HCT116 (cell line): ENCODE measurements at regions not wholly inside any gene's neighbourhood (a gene's known extent, or its start where the extent isn't known, plus 50 kb on each side); places are given as distances from the start of the nearest gene placed in this dataset.

ENCODE experiments used
- ATAC-seq: fragments of 200-7000 bp; cut with Tn5 transposase; 2 replicates; pipeline ENCODE4 v1.9.1; 2020; ENCODE audit warnings: mild to moderate bottlenecking, moderate library complexity
- BruUV-seq: library from RNA; stranded (reverse); fragments of 400-500 nt; replicated peaks from 2 replicates; lab custom pipeline; 2021; lab: Mats Ljungman, UMichigan
- CTCF ChIA-PET: fragments of 300-600 bp; sonication (Branson Sonifier 250); formaldehyde crosslinking; loops from one replicate; lab custom pipeline; 2021; ENCODE audit warnings: antibody characterized with exemption; lab: Charles Lee
- POLR2A ChIA-PET: fragments of 300-600, 350-600 bp; sonication (Branson Sonifier 250); formaldehyde crosslinking; loops from one replicate; lab custom pipeline; 2021; ENCODE audit warnings: antibody characterized with exemption; lab: Charles Lee
- RAD21 ChIA-PET, 2 experiments: fragments of 300-600 bp; sonication (Branson Sonifier 250); formaldehyde crosslinking; loops; one replicate each; lab custom pipeline; 2023; ENCODE audit warnings: low total read pairs in 2 of 2; ENCODE audit not compliant: uncharacterized antibody in 2 of 2, unreplicated experiment in 2 of 2, low non-redundant PET in 1 of 2; lab: Charles Lee
- DNase-seq: peaks from one replicate; pipeline ENCODE4 v3.0.0-alpha.2; 2010; ENCODE audit warnings: low read depth, low spot score
- H2AFZ ChIP-seq: fragments of 200-600 bp; shearing (Covaris generic), sonication (generic); 2 replicates; pipeline ENCODE4 v1.6.1; 2017; ENCODE audit warnings: low read depth, mixed run types, mixed read lengths, antibody characterized with exemption, low read length; ENCODE audit not compliant: poor library complexity, severe bottlenecking
- H3K27ac ChIP-seq: 2 replicates; pipeline ENCODE4 v1.5.1; 2012; ENCODE audit warnings: low read depth, low read length
- H3K27me3 ChIP-seq: fragments of 200-600 bp; sonication (generic); 2 replicates; pipeline ENCODE4 v1.6.1; 2016; ENCODE audit warnings: mixed run types, low read length, mixed read lengths; ENCODE audit not compliant: insufficient read depth
- H3K36me3 ChIP-seq, 2 experiments: fragments of 200-500 bp in 1 of 2; fragments of 200-600 bp in 1 of 2; sonication (Bioruptor generic) in 1 of 2; sonication (generic) in 1 of 2; 2 replicates each; pipeline versions ENCODE4 v1.5.1 to v1.6.1; 2014 to 2016; ENCODE audit warnings: low read length in 2 of 2, inconsistent platforms in 1 of 2, mixed read lengths in 1 of 2, mixed run types in 1 of 2; ENCODE audit not compliant: insufficient read depth in 2 of 2, control insufficient read depth in 1 of 2
- H3K4me1 ChIP-seq, 2 experiments: fragments of 200-600 bp in 1 of 2; sonication (generic) in 1 of 2; 2 replicates each; pipeline versions ENCODE4 v1.5.1 to v1.6.1; 2012 to 2017; ENCODE audit warnings: low read length in 2 of 2, inconsistent platforms in 1 of 2, mild to moderate bottlenecking in 1 of 2, mixed read lengths in 1 of 2, mixed run types in 1 of 2, moderate library complexity in 1 of 2; ENCODE audit not compliant: insufficient read depth in 2 of 2, control insufficient read depth in 1 of 2
- H3K4me2 ChIP-seq: fragments of 200-600 bp; sonication (generic); 2 replicates; pipeline ENCODE4 v1.6.1; 2017; ENCODE audit warnings: mixed run types, low read length, mixed read lengths
- H3K4me3 ChIP-seq, 2 experiments: fragments of 200-600 bp in 1 of 2; sonication (generic) in 1 of 2; replicated peaks in 1 of 2; 2 replicates each; pipeline ENCODE4 v1.5.1; 2011 to 2016; ENCODE audit warnings: low read length in 2 of 2, control low read depth in 1 of 2, low read depth in 1 of 2, mild to moderate bottlenecking in 1 of 2, mixed read lengths in 1 of 2, mixed run types in 1 of 2
- H3K79me2 ChIP-seq: fragments of 200-600 bp; sonication (generic); 2 replicates; pipeline ENCODE4 v1.6.1; 2017; ENCODE audit warnings: mild to moderate bottlenecking, mixed run types, low read length, moderate library complexity, mixed read lengths; ENCODE audit not compliant: insufficient read depth
- H3K9ac ChIP-seq: fragments of 200-600 bp; sonication (generic); 2 replicates; pipeline ENCODE4 v1.6.1; 2016; ENCODE audit warnings: low read length, mixed read lengths
- H3K9me2 ChIP-seq: fragments of 200-600 bp; sonication (generic), shearing (Covaris generic); 2 replicates; pipeline ENCODE4 v1.6.1; 2017; ENCODE audit warnings: mixed run types, mild to moderate bottlenecking, moderate library complexity; ENCODE audit not compliant: insufficient read depth
- H3K9me3 ChIP-seq, 2 experiments: fragments of 200-500 bp in 1 of 2; fragments of 200-600 bp in 1 of 2; sonication (Bioruptor generic) in 1 of 2; sonication (generic) in 1 of 2; 2 replicates each; pipeline ENCODE4 v1.6.1; 2014 to 2017; ENCODE audit warnings: low read length in 2 of 2, mixed read lengths in 2 of 2, inconsistent platforms in 1 of 2, low read depth in 1 of 2, mild to moderate bottlenecking in 1 of 2, mixed run types in 1 of 2, moderate library complexity in 1 of 2; ENCODE audit not compliant: control insufficient read depth in 1 of 2, insufficient read depth in 1 of 2
- H4K20me1 ChIP-seq: fragments of 200-600 bp; sonication (generic), shearing (Covaris generic); 2 replicates; pipeline ENCODE4 v1.6.1; 2017; ENCODE audit warnings: mixed run types, mild to moderate bottlenecking, moderate library complexity; ENCODE audit not compliant: insufficient read depth
- ATF3 ChIP-seq: IDR thresholded peaks from 2 replicates; pipeline ENCODE4 v1.6.1; 2012
- CBX3 ChIP-seq: IDR thresholded peaks from 2 replicates; pipeline ENCODE4 v1.6.1; 2012; ENCODE audit warnings: low read depth
- CEBPB ChIP-seq: IDR thresholded peaks from 2 replicates; pipeline ENCODE4 v1.6.1; 2012; ENCODE audit warnings: low read depth
- CTCF ChIP-seq, 3 experiments: fragments of 200-600 bp in 1 of 3; sonication (generic) in 1 of 3; IDR thresholded peaks in 2 of 3; conservative IDR thresholded peaks in 1 of 3; 2 replicates each; pipeline ENCODE4 v1.5.1; 2012 to 2017; ENCODE audit warnings: low read depth in 2 of 3, low read length in 2 of 3, antibody characterized with exemption in 1 of 3, borderline replicate concordance in 1 of 3, control low read depth in 1 of 3, mild to moderate bottlenecking in 1 of 3, mixed read lengths in 1 of 3, mixed run types in 1 of 3, moderate library complexity in 1 of 3; ENCODE audit not compliant: insufficient read depth in 1 of 3
- EGR1 ChIP-seq: IDR thresholded peaks from 2 replicates; pipeline ENCODE4 v1.6.1; 2012; ENCODE audit warnings: low read depth
- ELF1 ChIP-seq: IDR thresholded peaks from 2 replicates; pipeline ENCODE4 v1.6.1; 2012; ENCODE audit warnings: low read depth, borderline replicate concordance
- EZH2 ChIP-seq: fragments of 200-600 bp; sonication (generic); IDR thresholded peaks from 2 replicates; pipeline ENCODE4 v1.6.1; 2017; ENCODE audit warnings: antibody characterized with exemption, mixed run types
- EZH2phosphoT487 ChIP-seq: fragments of 200-600 bp; IDR thresholded peaks from 2 replicates; pipeline ENCODE4 v1.6.1; 2018; ENCODE audit warnings: antibody characterized with exemption, borderline replicate concordance
- JUND ChIP-seq: IDR thresholded peaks from 2 replicates; pipeline ENCODE4 v1.6.1; 2012
- MAX ChIP-seq: IDR thresholded peaks from 2 replicates; pipeline ENCODE4 v1.6.1; 2012
- POLR2A ChIP-seq: IDR thresholded peaks from 2 replicates; pipeline ENCODE4 v1.7.0; 2011; ENCODE audit warnings: borderline replicate concordance; ENCODE audit not compliant: insufficient read depth, insufficient read length; ENCODE audit errors: extremely low read depth
- POLR2AphosphoS5 ChIP-seq: IDR thresholded peaks from 2 replicates; pipeline ENCODE4 v1.6.1; 2011; ENCODE audit warnings: mild to moderate bottlenecking, low read depth, low read length, moderate library complexity
- RAD21 ChIP-seq: IDR thresholded peaks from 2 replicates; pipeline ENCODE4 v1.6.1; 2012; ENCODE audit warnings: low read depth, mild to moderate bottlenecking
- REST ChIP-seq: IDR thresholded peaks from 2 replicates; pipeline ENCODE4 v1.6.1; 2012; ENCODE audit warnings: low read depth
- SIN3A ChIP-seq: IDR thresholded peaks from 2 replicates; pipeline ENCODE4 v1.6.1; 2012; ENCODE audit warnings: low read depth
- SP1 ChIP-seq: IDR thresholded peaks from 2 replicates; pipeline ENCODE4 v1.6.1; 2012; ENCODE audit warnings: low read depth
- TCF7L2 ChIP-seq: IDR thresholded peaks from 2 replicates; pipeline ENCODE4 v1.7.0; 2011; ENCODE audit warnings: borderline replicate concordance, inconsistent platforms; ENCODE audit not compliant: insufficient read depth, insufficient read length; ENCODE audit errors: extremely low read depth
- ZBTB33 ChIP-seq: IDR thresholded peaks from 2 replicates; pipeline ENCODE4 v1.6.1; 2011; ENCODE audit warnings: mild to moderate bottlenecking, low read length, moderate library complexity; ENCODE audit not compliant: insufficient replicate concordance; ENCODE audit errors: extremely low read depth
- ZFX ChIP-seq: fragments of 450-650 bp; IDR thresholded peaks from 2 replicates; pipeline ENCODE4 v1.6.1; 2017
- ZNF274 ChIP-seq: fragments of 200-500 bp; sonication (Bioruptor generic); IDR thresholded peaks from 2 replicates; pipeline ENCODE4 v1.6.1; 2014; ENCODE audit warnings: mild to moderate bottlenecking, low read depth, low read length, inconsistent platforms
- intact Hi-C: fragments of 100-400 bp; cut with micrococcal nuclease; formaldehyde crosslinking; loops from 2 replicates; pipeline ENCODE4 v1.10.0; 2022

DNA sequence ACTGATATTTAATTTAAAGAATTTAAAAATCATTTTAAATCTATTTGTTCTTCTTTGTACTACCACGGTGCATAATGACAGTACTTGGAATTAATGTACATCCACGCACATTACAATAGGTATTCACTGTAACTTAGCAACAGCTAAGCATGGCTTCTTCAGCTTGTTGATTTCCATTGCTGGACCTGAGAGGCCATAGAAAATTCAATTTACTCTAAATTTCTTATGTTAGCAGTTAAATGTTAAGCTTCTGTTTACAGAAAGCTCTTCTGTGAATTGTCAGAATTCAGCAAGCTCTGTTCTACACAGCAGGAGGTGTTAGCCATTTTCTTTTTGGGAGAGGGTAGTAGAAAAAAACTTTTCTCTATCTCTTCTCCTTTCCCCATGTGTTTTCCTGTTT is 1149.3 kb upstream of the CDH2 start:
- Histone ChIP-seq H3K4me3 (no peak overlapping the region), H3K4me2 (no peak overlapping the region), H2AFZ (no peak overlapping the region), H3K9me2 (no peaks in the 10 kb centered on the region), H4K20me1 (no peaks in the 10 kb centered on the region), H3K9ac (no peak overlapping the region), H3K4me1 (no peaks in the 10 kb centered on the region), H3K27ac (no peak overlapping the region), H3K27me3 (no peaks in the 10 kb centered on the region), H3K9me3 (no peaks in the 10 kb centered on the region; a peak in 1 of 4 replicates), H3K79me2 (no peaks in the 10 kb centered on the region), H3K36me3 (no peaks in the 10 kb centered on the region)
- ChIA-PET POLR2A (no interaction called here), RAD21 (no interaction called here), CTCF (no interaction called here)
- DNase-seq (no peak), ATAC-seq (no peak)
- intact Hi-C loops: no loop called here
- no TSS peak for BruUV-seq
- TF ChIP-seq EZH2 (no peak), CBX3 (no peak), ATF3 (no peak), CTCF (IDR thresholded peaks at IDR 0.05 in 2 of 3, conservative IDR thresholded peaks at IDR 0.05 in 1 of 3; ENCODE audit: borderline replicate concordance in 1 of 3, insufficient read depth in 1 of 3, low read depth in 2 of 3, low read length in 2 of 3) (no peak), POLR2AphosphoS5 (no peak), SIN3A (no peak), CEBPB (no peak), EZH2phosphoT487 (no peak), MAX (no peak), JUND (no peak), EGR1 (no peak), ZNF274 (no peak), ELF1 (no peak), ZFX (no peak), ZBTB33 (no peak), SP1 (no peak), RAD21 (no peak), POLR2A (no peak), REST (no peak), TCF7L2 (no peak)
- TF ChIP-seq, all 23 proteins: peak for 0
